Smooth muscle cell (in vitro differentiated cells): ENCODE measurements at regions not wholly inside any gene's neighbourhood (a gene's known extent, or its start where the extent isn't known, plus 50 kb on each side); places are given as distances from the start of the nearest gene placed in this dataset.
"Not testable (repeated sequence)": the region's sequence is repeated elsewhere in the genome, so short reads cannot be mapped to it uniquely, and the experiment has no call there.

Experiments
- DNase-seq: peaks from one replicate; lab custom pipeline; 2025; ENCODE audit not compliant: unreplicated experiment; lab: John Stamatoyannopoulos, UW
- H2AFZ ChIP-seq: fragments of 200-600 bp; sonication (generic); 2 replicates; pipeline ENCODE4 v1.6.0; 2016; ENCODE audit warnings: antibody characterized with exemption, low read depth, mild to moderate bottlenecking
- H3F3A ChIP-seq: fragments of 200-600 bp; sonication (generic); 2 replicates; pipeline ENCODE4 v1.6.0; 2017; ENCODE audit warnings: antibody characterized with exemption, low read depth
- H3K27ac ChIP-seq: fragments of 200-600 bp; sonication (generic); 2 replicates; pipeline ENCODE4 v1.5.1; 2016; ENCODE audit warnings: low read depth, mild to moderate bottlenecking
- H3K27me3 ChIP-seq: fragments of 200-600 bp; sonication (generic); 2 replicates; pipeline ENCODE4 v1.6.1; 2016; ENCODE audit warnings: low read depth, mild to moderate bottlenecking
- H3K36me3 ChIP-seq: fragments of 200-600 bp; sonication (generic); 2 replicates; pipeline ENCODE4 v1.5.1; 2016; ENCODE audit warnings: low read depth
- H3K4me1 ChIP-seq: fragments of 200-600 bp; sonication (generic); 2 replicates; pipeline ENCODE4 v1.5.1; 2016; ENCODE audit warnings: low read depth
- H3K4me2 ChIP-seq: fragments of 200-600 bp; sonication (generic); 2 replicates; pipeline ENCODE4 v1.6.0; 2016; ENCODE audit warnings: mild to moderate bottlenecking
- H3K4me3 ChIP-seq: fragments of 200-600 bp; sonication (generic); 2 replicates; pipeline ENCODE4 v1.5.1; 2016; ENCODE audit warnings: mild to moderate bottlenecking
- H3K79me2 ChIP-seq: fragments of 200-600 bp; sonication (generic); 2 replicates; pipeline ENCODE4 v1.6.0; 2016; ENCODE audit warnings: low read depth, mild to moderate bottlenecking
- H3K9ac ChIP-seq: fragments of 200-600 bp; sonication (generic); 2 replicates; pipeline ENCODE4 v1.6.0; 2016; ENCODE audit warnings: low read depth
- H3K9me3 ChIP-seq: fragments of 200-600 bp; sonication (generic); replicated peaks from 2 replicates; pipeline ENCODE4 v1.5.1; 2016; ENCODE audit warnings: low read depth
- H4K20me1 ChIP-seq: fragments of 200-600 bp; sonication (generic); 2 replicates; pipeline ENCODE4 v1.6.0; 2016; ENCODE audit warnings: low read depth
- WGBS: methylation state at CpG from one replicate; pipeline ENCODE4 v1.1.7; 2016; ENCODE audit warnings: low lambda C conversion rate; 5-methylcytosine and 5-hydroxymethylcytosine counted together
- TF ChIP-seq, protein P1 (sequence below): fragments of 200-600 bp; sonication (generic); IDR thresholded peaks from 2 replicates; pipeline ENCODE4 v1.5.1; 2017; ENCODE audit warnings: borderline replicate concordance, mild to moderate bottlenecking, antibody characterized with exemption; ENCODE audit not compliant: insufficient read depth, poor library complexity, severe bottlenecking

GRCh38 chr13:44797685-44798084 is 191.6 kb downstream of the NUFIP1 start:
- H3K36me3 ChIP-seq, result no peaks in the 10 kb centered on the region
- no peak overlapping the region for H3K4me3 ChIP-seq
- H3K4me2 ChIP-seq, result no peak overlapping the region
- no peak overlapping the region for H2AFZ ChIP-seq
- 91% methylated on average over 2 of the region's 2 CpGs for WGBS
- no peaks in the 10 kb centered on the region for H3K79me2 ChIP-seq
- H3K4me1 ChIP-seq, result no peaks in the 10 kb centered on the region
- no peak overlapping the region for H3K9ac ChIP-seq
- no peak for DNase-seq
- no peaks in the 10 kb centered on the region for H3K9me3 ChIP-seq
- TF ChIP-seq, protein P1, sequence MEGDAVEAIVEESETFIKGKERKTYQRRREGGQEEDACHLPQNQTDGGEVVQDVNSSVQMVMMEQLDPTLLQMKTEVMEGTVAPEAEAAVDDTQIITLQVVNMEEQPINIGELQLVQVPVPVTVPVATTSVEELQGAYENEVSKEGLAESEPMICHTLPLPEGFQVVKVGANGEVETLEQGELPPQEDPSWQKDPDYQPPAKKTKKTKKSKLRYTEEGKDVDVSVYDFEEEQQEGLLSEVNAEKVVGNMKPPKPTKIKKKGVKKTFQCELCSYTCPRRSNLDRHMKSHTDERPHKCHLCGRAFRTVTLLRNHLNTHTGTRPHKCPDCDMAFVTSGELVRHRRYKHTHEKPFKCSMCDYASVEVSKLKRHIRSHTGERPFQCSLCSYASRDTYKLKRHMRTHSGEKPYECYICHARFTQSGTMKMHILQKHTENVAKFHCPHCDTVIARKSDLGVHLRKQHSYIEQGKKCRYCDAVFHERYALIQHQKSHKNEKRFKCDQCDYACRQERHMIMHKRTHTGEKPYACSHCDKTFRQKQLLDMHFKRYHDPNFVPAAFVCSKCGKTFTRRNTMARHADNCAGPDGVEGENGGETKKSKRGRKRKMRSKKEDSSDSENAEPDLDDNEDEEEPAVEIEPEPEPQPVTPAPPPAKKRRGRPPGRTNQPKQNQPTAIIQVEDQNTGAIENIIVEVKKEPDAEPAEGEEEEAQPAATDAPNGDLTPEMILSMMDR, result no peak
- no peaks in the 10 kb centered on the region for H3F3A ChIP-seq
- no peaks in the 10 kb centered on the region for H3K27me3 ChIP-seq
- H4K20me1 ChIP-seq, result no peaks in the 10 kb centered on the region
- H3K27ac ChIP-seq, result no peak overlapping the region

DNA sequence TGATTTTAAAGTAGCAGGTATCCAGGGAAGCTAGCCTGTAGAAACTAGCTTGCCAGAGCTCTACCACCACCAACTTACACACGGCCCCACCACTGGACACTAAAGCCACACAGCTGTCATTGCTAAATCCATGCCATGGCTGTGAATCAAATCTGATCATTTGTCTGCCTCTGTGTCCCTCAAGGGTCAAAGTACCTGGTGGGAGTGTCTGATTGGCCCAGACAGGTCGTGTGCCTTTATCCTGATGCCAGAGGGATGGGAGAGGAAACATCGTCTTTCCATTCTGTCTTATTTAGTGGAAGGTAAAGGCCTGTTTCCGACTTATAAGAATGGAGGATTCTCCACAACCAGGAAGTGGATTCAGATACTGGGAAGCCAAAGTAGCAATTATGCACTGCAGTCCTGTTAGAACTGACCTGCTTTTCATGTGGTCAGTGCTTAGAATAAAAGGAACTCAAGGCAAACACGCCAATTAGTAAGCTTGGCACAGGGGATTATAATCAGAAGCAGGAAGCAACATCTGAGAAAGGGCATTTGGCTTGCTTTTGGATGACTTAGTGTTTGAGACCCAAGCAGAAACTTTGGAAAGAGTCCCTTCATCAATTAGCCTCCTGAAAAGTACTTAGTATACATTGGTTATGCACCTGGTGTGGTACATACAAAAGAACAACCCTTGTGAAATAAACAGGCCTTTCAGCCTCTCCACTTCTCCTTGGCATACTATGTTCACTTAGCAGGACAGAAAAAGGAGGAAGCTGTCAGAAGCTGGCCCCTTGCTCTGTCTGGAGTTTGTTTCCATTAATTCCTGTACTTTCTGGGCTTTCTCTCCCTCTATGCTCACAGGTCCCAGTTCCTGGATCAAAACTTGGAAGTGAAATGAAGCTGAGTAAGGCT is 192.4 kb downstream of the NUFIP1 start:
- Histone ChIP-seq H3K4me2 (no peak overlapping the region), H2AFZ (no peak overlapping the region), H3K27ac (no peak overlapping the region), H3K79me2 (no peaks in the 10 kb centered on the region), H3K4me1 (no peaks in the 10 kb centered on the region), H3K27me3 (no peaks in the 10 kb centered on the region), H3F3A (no peaks in the 10 kb centered on the region), H3K9ac (no peak overlapping the region), H3K4me3 (no peak overlapping the region), H3K36me3 (no peaks in the 10 kb centered on the region), H4K20me1 (no peaks in the 10 kb centered on the region), H3K9me3 (no peaks in the 10 kb centered on the region)
- TF ChIP-seq, protein P1, result no peak
- 81% methylated on average over 5 of the region's 5 CpGs for WGBS
- DNase-seq, result no peak

GRCh38 chr13:44796039-44796438 is 193.2 kb downstream of the NUFIP1 start:
- not testable (repeated sequence) for H3K36me3 ChIP-seq, H3K9ac ChIP-seq, H3K9me3 ChIP-seq, H4K20me1 ChIP-seq, H3K27ac ChIP-seq, H2AFZ ChIP-seq, H3K4me1 ChIP-seq, H3F3A ChIP-seq, H3K4me2 ChIP-seq, DNase-seq, H3K27me3 ChIP-seq, H3K79me2 ChIP-seq, H3K4me3 ChIP-seq
- WGBS, result 95% methylated on average over 2 of the region's 2 CpGs

GRCh38 chr13:44795176-44795575 is 194.1 kb downstream of the NUFIP1 start:
- no peak overlapping the region for H3K9ac ChIP-seq
- DNase-seq, result no peak
- H3K4me2 ChIP-seq, result no peak overlapping the region
- no peak overlapping the region for H3K4me3 ChIP-seq
- H3K9me3 ChIP-seq, result no peaks in the 10 kb centered on the region
- H3K27ac ChIP-seq, result no peak overlapping the region
- H3K27me3 ChIP-seq, result no peaks in the 10 kb centered on the region
- H3K4me1 ChIP-seq, result no peaks in the 10 kb centered on the region
- no peaks in the 10 kb centered on the region for H3K79me2 ChIP-seq
- H2AFZ ChIP-seq, result no peak overlapping the region
- TF ChIP-seq, protein P1, result no peak
- WGBS, result 81% methylated on average over 2 of the region's 2 CpGs
- no peaks in the 10 kb centered on the region for H3F3A ChIP-seq
- no peaks in the 10 kb centered on the region for H3K36me3 ChIP-seq
- no peaks in the 10 kb centered on the region for H4K20me1 ChIP-seq
